Fibroblast of lung (primary cell): ENCODE measurements at regions not wholly inside any gene's neighbourhood (a gene's known extent, or its start where the extent isn't known, plus 50 kb on each side); places are given as distances from the start of the nearest gene placed in this dataset.

Experiments used
- DNase-seq, 2 donors: peaks; one replicate each; pipeline versions ENCODE4 v3.0.0 to v3.0.0-alpha.2; 2010; ENCODE audit warnings: low read depth in 2 of 2
- H2AFZ ChIP-seq: 2 replicates; pipeline ENCODE4 v1.5.1; 2012; ENCODE audit warnings: low read length, control low read depth, inconsistent platforms
- H3K27ac ChIP-seq: 2 replicates; pipeline ENCODE4 v1.5.1; 2011; ENCODE audit warnings: low read length, control low read depth; ENCODE audit not compliant: insufficient read depth
- H3K27me3 ChIP-seq: 2 replicates; pipeline ENCODE4 v1.5.1; 2011; ENCODE audit warnings: mild to moderate bottlenecking, low read length; ENCODE audit not compliant: control insufficient read depth, insufficient read depth
- H3K36me3 ChIP-seq: 2 replicates; pipeline ENCODE4 v1.5.1; 2011; ENCODE audit warnings: low read length; ENCODE audit not compliant: control insufficient read depth, insufficient read depth
- H3K4me1 ChIP-seq: 2 replicates; pipeline ENCODE4 v1.5.1; 2011; ENCODE audit warnings: low read length; ENCODE audit not compliant: control insufficient read depth, insufficient read depth; ENCODE audit errors: extremely low read depth
- H3K4me2 ChIP-seq: 2 replicates; pipeline ENCODE4 v1.5.1; 2011; ENCODE audit warnings: low read length, control low read depth; ENCODE audit not compliant: insufficient read depth; ENCODE audit errors: extremely low read depth
- H3K4me3 ChIP-seq, 4 experiments: fragments of 200-600 bp in 1 of 4; sonication (generic) in 1 of 4; replicated peaks in 1 of 4; 2 replicates each; pipeline ENCODE4 v1.5.1; 2011 to 2016; ENCODE audit warnings: low read length in 4 of 4, low read depth in 3 of 4, mild to moderate bottlenecking in 3 of 4, control low read depth in 2 of 4, inconsistent platforms in 1 of 4, mixed read lengths in 1 of 4; ENCODE audit not compliant: insufficient read depth in 1 of 4; ENCODE audit errors: control extremely low read depth in 1 of 4
- H3K79me2 ChIP-seq: 2 replicates; pipeline ENCODE4 v1.5.1; 2012; ENCODE audit warnings: mild to moderate bottlenecking, low read length, inconsistent platforms; ENCODE audit not compliant: control insufficient read depth, insufficient read depth
- H3K9ac ChIP-seq: 2 replicates; pipeline ENCODE4 v1.5.1; 2011; ENCODE audit warnings: mild to moderate bottlenecking, low read length, control low read depth; ENCODE audit not compliant: insufficient read depth
- H3K9me3 ChIP-seq: 2 replicates; pipeline ENCODE4 v1.5.1; 2012; ENCODE audit warnings: low read depth, low read length; ENCODE audit not compliant: control insufficient read depth, insufficient read depth
- H4K20me1 ChIP-seq: 2 replicates; pipeline ENCODE4 v1.5.1; 2011; ENCODE audit warnings: low read length; ENCODE audit not compliant: control insufficient read depth, insufficient read depth; ENCODE audit errors: extremely low read depth
- EZH2 ChIP-seq: IDR thresholded peaks from 2 replicates; pipeline ENCODE4 v1.5.1; 2012; ENCODE audit warnings: low read length, control low read depth, mild to moderate bottlenecking; ENCODE audit errors: missing control alignments
- TF ChIP-seq, protein P1 (sequence below), 2 donors: IDR thresholded peaks in 1 of 2; conservative IDR thresholded peaks in 1 of 2; 1 replicate in 1 of 2; 2 replicates in 1 of 2; pipeline ENCODE4 v1.5.1; 2011 to 2012; ENCODE audit warnings: low read length in 2 of 2, control low read depth in 1 of 2, inconsistent platforms in 1 of 2, low read depth in 1 of 2, mild to moderate bottlenecking in 1 of 2

DNA sequence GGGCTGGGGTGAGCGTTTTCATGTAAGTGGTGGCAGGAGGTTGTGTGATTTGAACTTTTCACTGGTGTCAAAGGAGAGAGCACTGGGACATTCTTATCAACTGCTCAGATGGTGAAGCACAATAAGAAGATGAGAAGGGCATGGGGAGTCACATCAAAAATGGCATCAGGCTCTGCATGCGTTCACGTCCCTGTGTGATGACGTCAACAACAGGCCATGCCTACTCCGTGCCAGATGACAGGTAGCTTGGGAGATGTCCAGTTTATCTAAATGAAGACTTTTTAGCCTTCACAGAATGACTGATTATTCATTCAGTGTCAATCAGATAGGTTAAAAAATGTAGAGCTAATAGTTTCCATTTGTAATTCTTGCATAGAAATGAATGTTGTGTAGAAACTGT lies 264.3 kb upstream of the POM121L12 start:
- Histone ChIP-seq H3K27ac (no peak overlapping the region), H3K36me3 (no peaks in the 10 kb centered on the region), H3K27me3 (no peaks in the 10 kb centered on the region), H2AFZ (no peak overlapping the region), H3K4me2 (no peak overlapping the region), H3K4me3 (no peak overlapping the region), H3K4me1 (no peaks in the 10 kb centered on the region), H3K9me3 (no peaks in the 10 kb centered on the region), H3K9ac (no peak overlapping the region), H3K79me2 (no peaks in the 10 kb centered on the region), H4K20me1 (no peaks in the 10 kb centered on the region)
- no peak for TF ChIP-seq EZH2
- TF ChIP-seq, protein P1, sequence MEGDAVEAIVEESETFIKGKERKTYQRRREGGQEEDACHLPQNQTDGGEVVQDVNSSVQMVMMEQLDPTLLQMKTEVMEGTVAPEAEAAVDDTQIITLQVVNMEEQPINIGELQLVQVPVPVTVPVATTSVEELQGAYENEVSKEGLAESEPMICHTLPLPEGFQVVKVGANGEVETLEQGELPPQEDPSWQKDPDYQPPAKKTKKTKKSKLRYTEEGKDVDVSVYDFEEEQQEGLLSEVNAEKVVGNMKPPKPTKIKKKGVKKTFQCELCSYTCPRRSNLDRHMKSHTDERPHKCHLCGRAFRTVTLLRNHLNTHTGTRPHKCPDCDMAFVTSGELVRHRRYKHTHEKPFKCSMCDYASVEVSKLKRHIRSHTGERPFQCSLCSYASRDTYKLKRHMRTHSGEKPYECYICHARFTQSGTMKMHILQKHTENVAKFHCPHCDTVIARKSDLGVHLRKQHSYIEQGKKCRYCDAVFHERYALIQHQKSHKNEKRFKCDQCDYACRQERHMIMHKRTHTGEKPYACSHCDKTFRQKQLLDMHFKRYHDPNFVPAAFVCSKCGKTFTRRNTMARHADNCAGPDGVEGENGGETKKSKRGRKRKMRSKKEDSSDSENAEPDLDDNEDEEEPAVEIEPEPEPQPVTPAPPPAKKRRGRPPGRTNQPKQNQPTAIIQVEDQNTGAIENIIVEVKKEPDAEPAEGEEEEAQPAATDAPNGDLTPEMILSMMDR (conservative IDR thresholded peaks at IDR 0.05 in 1 of 2, IDR thresholded peaks at IDR 0.05 in 1 of 2; ENCODE audit: low read depth in 1 of 2, low read length in 2 of 2), result no peak
- DNase-seq, result no peak

DNA sequence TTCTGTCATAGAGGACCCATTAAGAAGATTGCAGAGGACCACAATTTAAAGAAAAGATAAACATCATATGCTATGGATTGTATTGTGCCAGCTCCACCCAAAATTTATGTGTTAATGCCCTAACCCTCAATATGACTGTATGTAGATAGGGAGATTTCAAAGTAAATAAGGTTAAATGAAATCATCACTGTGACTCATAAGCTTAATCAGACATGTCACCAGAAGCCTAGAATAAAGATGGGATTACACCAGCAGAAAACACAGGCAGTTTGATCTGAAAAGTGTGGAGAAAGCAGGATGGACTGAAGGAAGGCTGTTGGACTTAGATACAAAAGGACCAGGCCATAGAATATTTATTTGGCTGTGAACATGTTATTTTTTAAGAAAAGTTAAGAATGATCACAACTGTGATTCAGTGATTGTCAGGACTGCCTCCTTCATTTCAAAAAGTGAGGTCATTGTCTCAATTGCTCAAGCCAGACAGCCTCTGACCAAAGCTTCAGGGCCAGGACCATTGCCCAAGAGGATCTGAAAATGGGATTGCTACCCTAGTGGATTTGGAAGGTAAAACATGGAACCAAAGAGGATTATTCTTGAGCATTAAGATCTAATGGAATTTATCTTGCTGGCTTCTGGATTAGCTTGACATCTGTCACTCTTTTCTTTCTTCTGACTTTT lies 270.8 kb upstream of the POM121L12 start:
- no peak for TF ChIP-seq EZH2
- TF ChIP-seq, protein P1 (conservative IDR thresholded peaks at IDR 0.05 in 1 of 2, IDR thresholded peaks at IDR 0.05 in 1 of 2; ENCODE audit: low read depth in 1 of 2, low read length in 2 of 2), result no peak
- H3K9ac ChIP-seq, result no peak overlapping the region
- no peaks in the 10 kb centered on the region for H3K79me2 ChIP-seq
- DNase-seq, result peak in 1 of 2 donors; percentile 22
- no peaks in the 10 kb centered on the region for H4K20me1 ChIP-seq
- no peaks in the 10 kb centered on the region for H3K36me3 ChIP-seq
- H3K4me3 ChIP-seq, result no peak overlapping the region
- H3K4me2 ChIP-seq, result no peak overlapping the region
- no peaks in the 10 kb centered on the region for H3K27me3 ChIP-seq
- no peak overlapping the region for H2AFZ ChIP-seq
- no peaks in the 10 kb centered on the region for H3K9me3 ChIP-seq
- H3K27ac ChIP-seq, result no peak overlapping the region
- H3K4me1 ChIP-seq, result no peaks in the 10 kb centered on the region

DNA sequence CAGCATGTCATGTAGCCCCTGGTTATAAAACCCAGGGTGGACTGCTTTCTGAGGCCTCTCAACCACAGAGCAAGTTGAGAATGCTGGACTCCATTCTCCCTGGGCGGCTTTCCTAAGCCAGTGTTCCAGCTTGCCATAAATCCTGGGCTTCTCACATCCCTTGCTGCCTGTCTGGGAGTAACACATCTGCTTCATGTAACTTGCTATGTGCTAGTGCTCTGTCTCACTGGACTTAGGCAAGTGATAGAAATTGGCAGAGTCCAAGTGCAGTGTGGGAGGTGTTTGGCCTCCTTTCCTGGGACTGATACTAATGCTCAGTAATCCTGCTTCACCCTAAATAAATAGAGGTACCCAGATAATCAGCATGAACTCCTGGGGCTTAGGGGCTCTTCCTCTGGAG lies 277.1 kb upstream of the POM121L12 start:
- Histone ChIP-seq H3K27ac (no peak overlapping the region), H3K9me3 (no peaks in the 10 kb centered on the region), H4K20me1 (no peaks in the 10 kb centered on the region), H2AFZ (no peak overlapping the region), H3K4me2 (no peak overlapping the region), H3K9ac (no peak overlapping the region), H3K4me1 (no peaks in the 10 kb centered on the region), H3K27me3 (no peaks in the 10 kb centered on the region), H3K4me3 (no peak overlapping the region), H3K79me2 (no peaks in the 10 kb centered on the region), H3K36me3 (no peaks in the 10 kb centered on the region)
- no peak for DNase-seq
- TF ChIP-seq, protein P1 (conservative IDR thresholded peaks at IDR 0.05 in 1 of 2, IDR thresholded peaks at IDR 0.05 in 1 of 2; ENCODE audit: low read depth in 1 of 2, low read length in 2 of 2), result no peak
- no peak for TF ChIP-seq EZH2
